ENCODE measurements at regions not wholly inside any gene's neighbourhood (a gene's known extent, or its start where the extent isn't known, plus 50 kb on each side); places are given as distances from the start of the nearest gene placed in this dataset.
"Not testable (repeated sequence)": the region's sequence is repeated elsewhere in the genome, so short reads cannot be mapped to it uniquely, and the experiment has no call there.

DNA sequence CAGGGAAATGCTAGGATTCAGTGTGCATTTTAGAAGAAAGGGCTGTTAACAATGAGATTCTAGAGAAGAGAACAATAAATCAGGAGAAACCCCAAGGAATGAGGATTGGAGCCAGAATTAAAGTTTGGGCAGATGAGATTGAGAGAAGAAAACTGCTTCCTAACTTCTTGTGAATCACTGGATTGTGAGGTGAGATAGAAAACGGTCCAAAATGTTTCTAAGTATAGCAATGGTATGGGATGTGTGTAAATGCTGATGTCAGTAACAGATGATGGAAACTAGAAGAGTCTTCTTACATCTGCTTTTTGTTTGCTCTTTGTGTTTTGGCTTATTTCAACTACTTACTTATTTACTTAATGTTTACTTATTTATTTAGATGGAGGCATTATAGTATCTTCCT lies 123.0 kb downstream of the KCNJ2 start:
- no peak for DNase-seq (ENCODE audit: low spot score in 2 of 2)

GRCh38 chr17:70293564-70294310 lies 124.4 kb downstream of the KCNJ2 start:
- not testable (repeated sequence) for ATAC-seq (replicated peaks; ENCODE audit: extremely low read depth, poor library complexity, severe bottlenecking); DNase-seq (ENCODE audit: low spot score in 2 of 2); H3K27ac Mint-ChIP-seq (ENCODE audit: low read depth); H3K36me3 Mint-ChIP-seq (ENCODE audit: insufficient read depth); H3K9me3 Mint-ChIP-seq; H3K4me1 Mint-ChIP-seq; H3K27me3 Mint-ChIP-seq; H3K4me3 Mint-ChIP-seq

More for the DNA sequence above, 123.0 kb downstream of the KCNJ2 start:
- no peaks in the 10 kb centered on the region for H3K9me3 Mint-ChIP-seq
- no peaks in the 10 kb centered on the region for H3K4me1 Mint-ChIP-seq
- no peak overlapping the region for H3K27ac Mint-ChIP-seq (ENCODE audit: low read depth)
- H3K36me3 Mint-ChIP-seq (ENCODE audit: insufficient read depth): no peaks in the 10 kb centered on the region
- no peaks in the 10 kb centered on the region for H3K27me3 Mint-ChIP-seq
- no peak for ATAC-seq (replicated peaks; ENCODE audit: extremely low read depth, poor library complexity, severe bottlenecking)
- H3K4me3 Mint-ChIP-seq: no peak overlapping the region

GRCh38 chr17:70295329-70295728 lies 126.0 kb downstream of the KCNJ2 start:
- no peak overlapping the region for H3K4me3 Mint-ChIP-seq
- peaks cover 6% of the 10 kb centered on the region for H3K9me3 Mint-ChIP-seq
- no peaks in the 10 kb centered on the region for H3K36me3 Mint-ChIP-seq (ENCODE audit: insufficient read depth)
- ATAC-seq (replicated peaks; ENCODE audit: extremely low read depth, poor library complexity, severe bottlenecking) (no peak), DNase-seq (ENCODE audit: low spot score in 2 of 2) (no peak)
- H3K27me3 Mint-ChIP-seq: no peaks in the 10 kb centered on the region
- no peak overlapping the region for H3K27ac Mint-ChIP-seq (ENCODE audit: low read depth)
- H3K4me1 Mint-ChIP-seq: no peaks in the 10 kb centered on the region

DNA sequence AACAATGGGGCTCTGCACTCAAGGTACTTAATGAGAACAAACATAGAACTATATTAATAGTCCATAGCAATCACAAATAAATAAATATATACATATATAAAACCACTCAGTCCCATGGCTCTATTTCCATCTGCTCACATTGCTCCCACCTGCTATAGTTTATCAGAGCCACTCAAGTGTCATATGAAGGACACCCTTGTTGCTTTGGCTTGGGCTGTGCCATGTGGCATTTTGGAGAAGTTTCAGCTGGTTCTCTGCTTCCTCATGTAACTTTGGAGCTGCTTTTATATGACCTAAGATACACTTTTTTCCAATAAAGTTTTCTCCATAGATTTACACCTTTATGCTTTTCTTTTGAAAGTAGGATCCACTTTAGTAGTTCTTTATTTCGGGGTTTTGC lies 126.4 kb downstream of the KCNJ2 start:
- no peaks in the 10 kb centered on the region for H3K36me3 Mint-ChIP-seq (ENCODE audit: insufficient read depth)
- DNase-seq (ENCODE audit: low spot score in 2 of 2) (no peak), ATAC-seq (replicated peaks; ENCODE audit: extremely low read depth, poor library complexity, severe bottlenecking) (no peak)
- no peak overlapping the region for H3K4me3 Mint-ChIP-seq
- no peaks in the 10 kb centered on the region for H3K27me3 Mint-ChIP-seq
- peaks cover 6% of the 10 kb centered on the region for H3K9me3 Mint-ChIP-seq
- no peak overlapping the region for H3K27ac Mint-ChIP-seq (ENCODE audit: low read depth)
- no peaks in the 10 kb centered on the region for H3K4me1 Mint-ChIP-seq

- no peak overlapping the region for H3K4me3 Mint-ChIP-seq
- H3K4me1 Mint-ChIP-seq: no peaks in the 10 kb centered on the region
- H3K27ac Mint-ChIP-seq (ENCODE audit: low read depth): no peak overlapping the region
- no peaks in the 10 kb centered on the region for H3K36me3 Mint-ChIP-seq (ENCODE audit: insufficient read depth)
- H3K9me3 Mint-ChIP-seq: peaks cover 6% of the 10 kb centered on the region
- no peak for ATAC-seq (replicated peaks; ENCODE audit: extremely low read depth, poor library complexity, severe bottlenecking)
- H3K27me3 Mint-ChIP-seq: no peaks in the 10 kb centered on the region
- no peak for DNase-seq (ENCODE audit: low spot score in 2 of 2)
These were observed 127.1 kb downstream of the KCNJ2 start for GRCh38 chr17:70296456-70296855.

DNA sequence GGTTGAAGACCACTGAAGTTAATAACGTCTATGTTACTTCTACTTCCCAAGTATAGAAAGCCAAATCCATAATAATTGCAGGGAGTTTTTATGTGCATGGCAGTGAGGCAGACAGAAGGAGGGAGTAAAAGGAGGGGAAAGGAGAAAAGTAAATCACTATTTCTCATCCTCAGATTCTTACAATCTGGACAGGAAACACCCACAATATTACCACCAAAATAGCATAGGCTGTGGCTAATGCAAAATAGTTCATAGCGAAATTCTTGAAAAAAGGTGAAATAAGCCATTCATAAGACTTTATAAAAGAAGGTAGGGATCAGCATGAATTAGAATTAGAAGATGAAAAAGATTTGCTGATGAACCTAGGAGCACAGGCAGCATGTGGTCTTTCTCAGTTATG lies 128.1 kb downstream of the KCNJ2 start:
- Mint-ChIP-seq H3K4me3 (no peak overlapping the region), H3K36me3 (ENCODE audit: insufficient read depth) (no peaks in the 10 kb centered on the region), H3K4me1 (no peaks in the 10 kb centered on the region), H3K27me3 (no peaks in the 10 kb centered on the region), H3K9me3 (peaks cover 6% of the 10 kb centered on the region), H3K27ac (ENCODE audit: low read depth) (no peak overlapping the region)
- DNase-seq (ENCODE audit: low spot score in 2 of 2) (no peak), ATAC-seq (replicated peaks; ENCODE audit: extremely low read depth, poor library complexity, severe bottlenecking) (no peak)

DNA sequence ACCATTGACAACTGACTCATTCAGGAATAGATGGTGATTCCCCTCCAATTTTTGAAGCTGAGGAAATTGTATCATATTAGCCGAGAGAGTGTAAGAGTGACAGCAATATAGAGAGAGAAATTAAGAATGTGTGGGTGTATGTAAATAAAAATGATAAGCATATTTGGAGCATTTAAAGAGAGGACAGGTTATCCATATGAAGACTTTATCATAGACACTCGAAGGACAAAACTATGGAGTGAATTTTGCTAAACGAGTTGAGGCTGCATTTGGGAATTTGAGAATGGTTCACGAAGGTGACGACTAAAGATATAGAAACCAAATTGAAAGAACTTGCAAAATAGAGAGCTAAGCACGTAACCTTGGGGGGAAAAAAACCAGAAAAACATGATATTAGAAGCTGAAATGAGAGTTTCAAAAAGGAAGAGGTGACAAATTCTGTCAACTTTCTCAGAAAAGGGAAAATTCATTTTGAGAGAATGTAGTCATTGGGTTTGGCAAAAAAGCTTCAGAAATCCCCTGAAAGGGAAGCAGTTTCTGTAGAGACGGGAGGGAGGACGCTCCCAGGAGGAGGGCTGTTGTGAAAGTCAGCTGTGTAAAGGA lies 129.7 kb downstream of the KCNJ2 start:
- Mint-ChIP-seq H3K36me3 (ENCODE audit: insufficient read depth) (no peaks in the 10 kb centered on the region), H3K4me1 (no peaks in the 10 kb centered on the region), H3K4me3 (no peak overlapping the region), H3K27me3 (no peaks in the 10 kb centered on the region), H3K9me3 (peaks cover 10% of the 10 kb centered on the region), H3K27ac (ENCODE audit: low read depth) (no peak overlapping the region)
- ATAC-seq (replicated peaks; ENCODE audit: extremely low read depth, poor library complexity, severe bottlenecking): no peak
- DNase-seq (ENCODE audit: low spot score in 2 of 2): no peak

GRCh38 chr17:70307430-70308225 lies 138.3 kb downstream of the KCNJ2 start:
- Mint-ChIP-seq H3K27me3 (no peaks in the 10 kb centered on the region), H3K4me1 (no peaks in the 10 kb centered on the region), H3K27ac (ENCODE audit: low read depth) (no peak overlapping the region), H3K9me3 (peaks cover 14% of the 10 kb centered on the region), H3K4me3 (no peak overlapping the region), H3K36me3 (ENCODE audit: insufficient read depth) (no peaks in the 10 kb centered on the region)
- ATAC-seq (replicated peaks; ENCODE audit: extremely low read depth, poor library complexity, severe bottlenecking) (no peak), DNase-seq (ENCODE audit: low spot score in 2 of 2) (no peak)

DNA sequence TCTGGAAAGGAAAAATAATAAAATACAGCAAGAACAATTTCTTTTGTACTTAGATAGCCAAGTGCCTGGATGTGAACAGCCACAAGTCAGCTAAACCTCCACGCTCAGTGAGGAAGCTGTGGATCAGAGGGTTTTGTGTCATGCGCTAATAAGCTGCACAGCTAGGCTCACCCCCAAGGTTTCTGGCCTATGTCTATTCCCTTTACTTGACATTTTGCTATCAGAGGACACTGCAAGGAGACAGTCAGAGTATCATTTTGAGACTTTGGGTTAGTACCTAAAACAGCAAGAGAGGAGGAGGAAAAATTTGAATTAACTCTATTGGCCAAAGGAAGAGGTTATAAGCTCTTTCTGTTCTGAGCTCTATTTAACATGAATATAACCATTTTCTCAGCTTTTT lies 139.3 kb downstream of the KCNJ2 start:
- Mint-ChIP-seq H3K4me3 (no peak overlapping the region), H3K36me3 (ENCODE audit: insufficient read depth) (no peaks in the 10 kb centered on the region), H3K4me1 (no peaks in the 10 kb centered on the region), H3K9me3 (peaks cover 14% of the 10 kb centered on the region), H3K27ac (ENCODE audit: low read depth) (no peak overlapping the region), H3K27me3 (no peaks in the 10 kb centered on the region)
- DNase-seq (ENCODE audit: low spot score in 2 of 2) (no peak), ATAC-seq (replicated peaks; ENCODE audit: extremely low read depth, poor library complexity, severe bottlenecking) (no peak)

- Mint-ChIP-seq H3K9me3 (peaks cover 2% of the 10 kb centered on the region), H3K36me3 (ENCODE audit: insufficient read depth) (no peaks in the 10 kb centered on the region), H3K27ac (ENCODE audit: low read depth) (no peak overlapping the region), H3K4me3 (no peak overlapping the region), H3K4me1 (no peaks in the 10 kb centered on the region), H3K27me3 (no peaks in the 10 kb centered on the region)
- no peak for DNase-seq (ENCODE audit: low spot score in 2 of 2)
- no peak for ATAC-seq (replicated peaks; ENCODE audit: extremely low read depth, poor library complexity, severe bottlenecking)
These were observed 140.9 kb downstream of the KCNJ2 start for GRCh38 chr17:70310221-70310672.

- no peaks in the 10 kb centered on the region for H3K27me3 Mint-ChIP-seq
- H3K27ac Mint-ChIP-seq (ENCODE audit: low read depth): no peak overlapping the region
- no peaks in the 10 kb centered on the region for H3K9me3 Mint-ChIP-seq
- no peaks in the 10 kb centered on the region for H3K4me1 Mint-ChIP-seq
- DNase-seq (ENCODE audit: low spot score in 2 of 2) (no peak), ATAC-seq (replicated peaks; ENCODE audit: extremely low read depth, poor library complexity, severe bottlenecking) (no peak)
- no peaks in the 10 kb centered on the region for H3K36me3 Mint-ChIP-seq (ENCODE audit: insufficient read depth)
- H3K4me3 Mint-ChIP-seq: no peak overlapping the region
These were observed 143.9 kb downstream of the KCNJ2 start for GRCh38 chr17:70313086-70313852.

DNA sequence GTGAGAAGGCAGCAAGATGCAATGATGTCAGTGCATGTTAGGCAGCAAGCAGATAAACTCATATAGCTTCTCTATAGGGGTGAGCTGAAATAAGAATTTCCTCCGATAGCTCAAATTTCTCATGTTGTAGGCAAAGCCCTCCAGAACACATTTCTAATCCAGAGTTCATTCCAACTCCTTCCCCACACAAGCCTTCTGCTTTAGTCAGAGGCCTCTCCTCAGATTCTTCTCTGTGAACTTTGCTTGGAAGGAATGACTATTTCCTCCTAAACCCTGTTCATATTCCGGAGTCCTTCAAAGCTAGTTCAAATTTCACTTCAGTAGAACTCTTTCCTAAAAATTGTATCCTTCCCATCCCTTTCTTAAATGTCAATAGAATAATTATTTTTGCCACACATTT lies 144.8 kb downstream of the KCNJ2 start:
- no peaks in the 10 kb centered on the region for H3K27me3 Mint-ChIP-seq
- peaks cover 6% of the 10 kb centered on the region for H3K9me3 Mint-ChIP-seq
- H3K27ac Mint-ChIP-seq (ENCODE audit: low read depth): no peak overlapping the region
- no peak for ATAC-seq (replicated peaks; ENCODE audit: extremely low read depth, poor library complexity, severe bottlenecking)
- no peak overlapping the region for H3K4me3 Mint-ChIP-seq
- DNase-seq (ENCODE audit: low spot score in 2 of 2): no peak
- no peaks in the 10 kb centered on the region for H3K36me3 Mint-ChIP-seq (ENCODE audit: insufficient read depth)
- H3K4me1 Mint-ChIP-seq: no peaks in the 10 kb centered on the region
